Neural cell (in vitro differentiated cells): ENCODE measurements at regions not wholly inside any gene's neighbourhood (a gene's known extent, or its start where the extent isn't known, plus 50 kb on each side); places are given as distances from the start of the nearest gene placed in this dataset.

ENCODE experiments used
- EZH2 ChIP-seq: fragments of 200-600, 300-800 bp; shearing (Covaris generic), sonication (generic); IDR thresholded peaks from 2 replicates; pipeline ENCODE4 v1.6.1; 2014; ENCODE audit warnings: antibody characterized with exemption, low read length, borderline replicate concordance, mild to moderate bottlenecking; ENCODE audit not compliant: insufficient read depth, poor library complexity, severe bottlenecking
- MXI1 ChIP-seq: fragments of 450-650 bp; conservative IDR thresholded peaks from 2 replicates; pipeline ENCODE4 v1.6.1; 2014; ENCODE audit warnings: antibody characterized with exemption, mild to moderate bottlenecking; ENCODE audit not compliant: poor library complexity, severe bottlenecking

GRCh38 chr14:53534841-53535240 is 381.7 kb upstream of the DDHD1 start:
- TF ChIP-seq EZH2 (no peak), MXI1 (no peak)
